Gastrocnemius medialis (tissue), 4 donors: ENCODE measurements at regions not wholly inside any gene's neighbourhood (a gene's known extent, or its start where the extent isn't known, plus 50 kb on each side); places are given as distances from the start of the nearest gene placed in this dataset.

Experiments used
- CTCF ChIP-seq, 5 experiments: fragments of 450-650 bp in 3 of 5; fragments of 200-600 bp in 2 of 5; sonication (generic) in 2 of 5; IDR thresholded peaks in 4 of 5; conservative IDR thresholded peaks in 1 of 5; 1 replicate in 4 of 5; 2 replicates in 1 of 5; pipeline ENCODE4 v1.5.1; 2016 to 2019; ENCODE audit warnings: antibody characterized with exemption in 5 of 5, mild to moderate bottlenecking in 3 of 5, moderate library complexity in 3 of 5
- POLR2A ChIP-seq, 2 donors: fragments of 450-650 bp; IDR thresholded peaks; one replicate each; pipeline ENCODE4 v1.6.1; 2017; ENCODE audit warnings: antibody characterized with exemption in 2 of 2, mild to moderate bottlenecking in 2 of 2, moderate library complexity in 2 of 2

GRCh38 chr1:177334903-177335302 is 164.1 kb downstream of the BRINP2 start:
- TF ChIP-seq CTCF (IDR thresholded peaks at IDR 0.05 in 4 of 5, conservative IDR thresholded peaks at IDR 0.05 in 1 of 5) (no peak), POLR2A (IDR thresholded peaks at IDR 0.05) (no peak)
